GM10266 (cell line): ENCODE measurements at regions not wholly inside any gene's neighbourhood (a gene's known extent, or its start where the extent isn't known, plus 50 kb on each side); places are given as distances from the start of the nearest gene placed in this dataset.

Source experiments
- DNase-seq: peaks from one replicate; pipeline ENCODE4 v3.0.0; 2012; ENCODE audit errors: extremely low spot score
- CTCF ChIP-seq: IDR thresholded peaks from 2 replicates; pipeline ENCODE4 v1.5.1; 2012; ENCODE audit warnings: mild to moderate bottlenecking, low read depth; ENCODE audit not compliant: control insufficient read depth, insufficient read depth; ENCODE audit errors: missing control alignments

GRCh38 chr14:31943861-31944255 is 133.2 kb upstream of the ARHGAP5 start:
- no peak for TF ChIP-seq CTCF

GRCh38 chr14:31944256-31945073 is 132.6 kb upstream of the ARHGAP5 start:
- no peak for TF ChIP-seq CTCF
- no peak for DNase-seq

More at GRCh38 chr14:31943861-31944255, 133.2 kb upstream of the ARHGAP5 start:
- no peak for DNase-seq

- DNase-seq: no peak
- no peak for TF ChIP-seq CTCF
Observed at GRCh38 chr14:31945074-31945613, 132.0 kb upstream of the ARHGAP5 start.

GRCh38 chr14:31945701-31946100 is 131.4 kb upstream of the ARHGAP5 start:
- DNase-seq: no peak
- no peak for TF ChIP-seq CTCF

GRCh38 chr14:31947076-31947475 is 130.0 kb upstream of the ARHGAP5 start:
- DNase-seq: no peak
- no peak for TF ChIP-seq CTCF

- DNase-seq: no peak
- TF ChIP-seq CTCF: no peak
Observed at GRCh38 chr14:31947680-31948595, 129.2 kb upstream of the ARHGAP5 start.
